RCC 7860 (cell line): ENCODE measurements at regions not wholly inside any gene's neighbourhood (a gene's known extent, or its start where the extent isn't known, plus 50 kb on each side); places are given as distances from the start of the nearest gene placed in this dataset.
A peak's percentile ranks its signal among the peaks of the same experiment; 100 is the strongest.

Experiments used
- DNase-seq: peaks from one replicate; pipeline ENCODE4 v3.0.0-alpha.2; 2015; ENCODE audit warnings: low spot score
- FAIRE-seq: peaks from 2 replicates; lab custom pipeline; 2012; peaks lifted over from hg19 to GRCh38; lab: Jason Lieb, UNC

- FAIRE-seq: no peak
- no peak for DNase-seq
These were observed 92.9 kb downstream of the TXNL1 start for GRCh38 chr18:56545464-56545863.

DNA sequence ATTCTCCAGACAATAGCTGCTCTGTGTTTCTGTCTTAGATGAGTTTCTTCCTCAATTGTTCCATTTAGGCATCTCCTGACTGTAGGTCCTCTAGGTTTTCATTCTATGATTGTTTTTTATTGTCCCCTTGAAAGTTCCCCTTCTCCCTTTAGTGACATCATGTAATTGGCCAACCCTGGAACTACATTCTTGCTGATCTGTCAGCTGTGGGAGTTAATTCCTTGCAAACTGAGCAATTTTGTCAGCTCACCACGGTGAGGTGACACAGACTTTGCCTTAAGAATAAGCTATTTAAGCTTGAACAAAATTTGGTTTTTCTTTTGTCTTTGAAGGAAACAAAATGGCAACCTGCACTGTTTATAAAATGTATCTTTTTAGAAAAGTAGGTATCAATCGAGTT, 95.9 kb downstream of the TXNL1 start:
- FAIRE-seq: no peak
- no peak for DNase-seq

DNA sequence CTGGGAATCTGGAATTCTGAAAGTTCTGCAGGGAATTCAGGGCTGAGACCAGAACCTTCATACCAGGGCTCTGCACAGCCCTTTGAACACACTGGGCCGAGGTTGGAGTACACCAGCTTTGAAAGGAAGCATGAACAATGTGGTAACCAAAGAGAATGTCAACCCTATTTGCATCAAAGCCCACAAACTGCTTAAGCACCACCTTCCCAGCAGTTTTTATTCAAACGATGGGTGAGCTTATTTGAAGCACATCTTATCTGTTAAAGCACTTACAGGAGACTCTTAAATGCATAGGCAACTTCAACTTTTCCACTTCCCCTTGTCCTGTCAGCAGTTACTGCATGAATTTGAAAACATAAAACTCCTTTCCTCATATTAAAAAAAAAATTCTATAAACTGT, 96.6 kb downstream of the TXNL1 start:
- FAIRE-seq (no peak), DNase-seq (no peak)

GRCh38 chr18:56541340-56541739, 97.1 kb downstream of the TXNL1 start:
- FAIRE-seq: no peak
- DNase-seq: no peak

GRCh38 chr18:56538746-56539145, 99.6 kb downstream of the TXNL1 start:
- no peak for FAIRE-seq
- no peak for DNase-seq

DNA sequence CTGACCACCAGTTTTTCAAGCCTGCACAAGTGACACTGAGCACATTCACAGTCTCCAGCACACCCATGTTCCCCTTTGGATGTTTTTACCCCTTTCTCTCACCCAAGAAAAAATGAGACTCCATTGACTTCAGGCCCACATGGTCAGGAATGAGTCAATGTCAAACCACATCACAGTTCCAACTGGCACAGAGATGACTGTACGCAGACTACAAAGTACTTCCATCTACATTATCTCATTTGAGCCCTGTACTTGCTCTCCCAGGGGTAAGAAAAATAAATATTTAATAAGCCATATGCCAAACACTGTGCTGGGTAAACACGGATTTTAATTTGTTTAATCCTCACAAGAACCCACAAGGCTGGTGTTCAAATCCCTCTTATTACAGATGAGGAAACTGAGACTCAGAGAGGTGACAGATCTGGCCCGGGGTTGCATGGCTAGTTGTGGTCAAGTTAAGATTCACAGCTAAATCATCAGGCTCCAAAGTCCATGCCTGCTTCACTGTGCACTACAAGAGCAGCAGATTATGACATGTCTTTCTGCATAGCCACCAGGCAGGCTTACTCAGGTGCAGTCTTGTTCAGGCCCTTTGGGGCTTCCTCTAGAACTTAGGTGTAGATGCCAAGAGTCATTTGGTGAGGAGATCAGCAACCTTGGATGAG, 106.1 kb downstream of the TXNL1 start:
- no peak for FAIRE-seq
- peak; percentile 48 for DNase-seq

GRCh38 chr18:56522816-56523215, 115.6 kb downstream of the TXNL1 start:
- FAIRE-seq (no peak), DNase-seq (no peak)

- FAIRE-seq (no peak), DNase-seq (no peak)
These were observed 117.1 kb downstream of the TXNL1 start for GRCh38 chr18:56521263-56521662.

DNA sequence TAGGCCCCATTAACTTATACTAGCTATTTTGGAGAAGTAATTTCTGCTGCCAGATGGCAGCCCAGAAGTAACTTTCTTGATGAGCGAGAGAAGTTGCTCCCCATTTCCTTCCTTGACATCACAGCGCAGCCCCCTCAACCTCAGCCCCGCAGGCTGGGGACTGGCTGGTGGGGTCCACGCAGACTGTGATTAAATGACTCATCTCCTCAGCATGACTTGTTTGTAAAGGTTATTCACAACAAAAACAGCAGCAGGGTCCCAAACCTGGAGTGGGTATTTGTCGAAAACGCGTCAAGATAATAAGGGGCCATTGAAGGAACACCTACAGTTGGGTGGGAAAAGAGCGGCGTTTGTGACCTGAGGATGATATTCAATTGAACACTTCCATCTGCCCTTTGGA, 120.6 kb downstream of the TXNL1 start:
- DNase-seq (no peak), FAIRE-seq (no peak)

DNA sequence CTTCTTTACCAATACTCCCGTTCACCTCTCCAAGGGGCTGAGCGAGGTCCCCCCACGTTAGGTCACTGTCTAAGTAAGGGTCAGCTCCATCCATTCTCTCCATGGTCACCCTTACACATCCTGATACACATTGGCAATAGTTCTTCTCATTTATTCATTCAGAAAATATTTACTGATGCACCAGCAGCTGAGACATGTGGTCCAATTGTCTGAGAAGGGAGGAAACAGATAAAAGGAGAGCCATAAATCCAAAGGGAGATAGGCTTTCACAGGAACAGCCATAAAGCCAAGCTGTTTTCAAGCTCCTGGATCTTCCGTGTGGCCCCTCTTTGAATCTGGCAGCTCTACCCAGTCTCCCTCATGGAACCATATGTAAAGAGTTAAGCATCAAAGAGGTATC, 121.2 kb downstream of the TXNL1 start:
- FAIRE-seq: no peak
- DNase-seq: no peak

- DNase-seq (no peak), FAIRE-seq (no peak)
These were observed 121.6 kb downstream of the TXNL1 start for GRCh38 chr18:56516789-56517188.

GRCh38 chr18:56515522-56515921, 122.9 kb downstream of the TXNL1 start:
- FAIRE-seq (no peak), DNase-seq (no peak)

DNA sequence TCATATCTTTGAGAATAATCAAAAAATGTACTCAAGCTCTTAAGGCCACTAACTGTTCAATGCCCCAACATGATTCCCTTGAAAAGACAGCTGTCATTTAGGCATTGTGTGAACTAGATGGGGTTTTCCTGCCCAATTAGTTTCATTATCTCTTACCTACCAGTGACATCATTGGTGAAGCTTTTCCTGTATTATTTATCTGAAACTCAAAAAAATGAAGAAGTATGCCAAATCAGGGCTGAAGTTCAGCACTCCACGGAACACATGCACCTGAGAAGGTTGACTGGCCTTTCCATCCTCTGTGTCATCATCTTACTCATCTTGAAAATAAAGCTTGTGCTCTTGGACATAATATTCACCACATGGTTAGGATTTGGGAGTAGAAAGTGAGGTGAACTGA, 126.4 kb downstream of the TXNL1 start:
- FAIRE-seq (no peak), DNase-seq (no peak)

DNA sequence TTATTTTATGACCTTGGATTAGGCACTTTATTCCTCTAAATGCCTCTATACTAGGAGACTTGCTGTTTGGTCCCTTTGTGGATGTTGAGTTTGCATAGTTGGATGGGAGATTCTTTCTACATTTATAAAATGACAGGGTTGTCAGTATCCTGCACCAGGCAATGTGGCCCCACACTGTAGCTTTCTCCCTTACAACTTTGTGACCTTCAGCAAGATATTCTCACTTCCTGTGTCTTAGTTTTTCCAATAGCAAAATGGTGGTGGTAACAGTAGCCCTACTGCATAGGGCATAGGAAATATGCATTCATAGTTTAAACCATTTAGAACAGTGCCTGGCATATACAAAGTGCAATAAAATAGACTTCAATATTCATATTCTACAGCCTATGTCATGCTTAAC, 128.3 kb downstream of the TXNL1 start:
- FAIRE-seq: no peak

GRCh38 chr18:56509656-56510055, 128.7 kb downstream of the TXNL1 start:
- FAIRE-seq (no peak), DNase-seq (no peak)

More for the DNA sequence above, 128.3 kb downstream of the TXNL1 start:
- DNase-seq: no peak

DNA sequence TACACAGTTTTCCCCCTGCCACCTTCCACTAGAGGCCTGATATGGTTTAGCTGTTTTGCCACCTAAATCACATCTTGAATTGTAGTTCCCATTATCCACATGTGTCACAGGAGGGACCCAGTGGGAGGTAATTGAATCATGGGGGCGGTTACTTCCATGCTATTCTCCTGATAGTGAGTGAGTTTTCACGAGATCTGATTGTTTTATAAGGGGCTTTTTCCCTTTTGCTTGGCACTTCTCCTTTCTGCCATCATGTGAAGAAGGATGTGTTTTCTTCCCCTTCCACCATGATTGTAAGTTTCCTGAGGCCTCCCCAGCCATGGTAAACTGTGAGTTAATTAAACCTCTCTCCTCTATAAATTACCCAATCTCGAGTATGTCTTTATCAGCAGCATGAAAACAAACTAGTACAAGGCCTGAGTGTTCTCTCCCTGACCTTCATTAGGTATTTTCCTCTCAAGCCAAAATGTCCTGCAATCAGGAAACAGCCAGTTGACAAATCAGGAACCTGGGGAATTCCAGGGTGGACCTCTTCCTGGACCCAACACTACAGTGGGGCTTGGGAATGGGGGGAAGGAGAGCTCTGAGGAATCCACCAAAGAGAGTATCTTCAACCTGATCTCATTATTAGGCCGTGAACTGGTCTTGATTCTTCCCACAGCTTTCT, 129.9 kb downstream of the TXNL1 start:
- no peak for DNase-seq
- FAIRE-seq: no peak

DNA sequence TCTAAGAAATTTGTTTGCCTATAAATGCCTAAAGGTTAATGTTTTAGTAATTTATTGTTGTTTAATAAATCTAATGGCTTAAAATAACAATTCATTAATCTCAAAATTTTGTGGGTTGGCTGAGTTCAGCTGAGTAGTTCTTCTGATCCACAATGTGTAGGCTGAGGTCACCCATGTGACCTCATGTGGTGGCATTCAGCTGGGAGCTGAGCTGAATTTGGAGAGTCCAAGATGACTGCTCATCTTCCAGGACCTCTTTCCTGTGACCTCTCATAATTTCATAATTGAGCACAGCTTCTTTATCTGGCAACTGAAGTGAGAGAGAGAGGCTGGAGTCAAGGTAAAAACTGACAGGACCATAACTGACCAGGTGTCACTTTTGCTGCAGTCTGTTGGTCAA, 132.4 kb downstream of the TXNL1 start:
- DNase-seq (no peak), FAIRE-seq (no peak)

DNA sequence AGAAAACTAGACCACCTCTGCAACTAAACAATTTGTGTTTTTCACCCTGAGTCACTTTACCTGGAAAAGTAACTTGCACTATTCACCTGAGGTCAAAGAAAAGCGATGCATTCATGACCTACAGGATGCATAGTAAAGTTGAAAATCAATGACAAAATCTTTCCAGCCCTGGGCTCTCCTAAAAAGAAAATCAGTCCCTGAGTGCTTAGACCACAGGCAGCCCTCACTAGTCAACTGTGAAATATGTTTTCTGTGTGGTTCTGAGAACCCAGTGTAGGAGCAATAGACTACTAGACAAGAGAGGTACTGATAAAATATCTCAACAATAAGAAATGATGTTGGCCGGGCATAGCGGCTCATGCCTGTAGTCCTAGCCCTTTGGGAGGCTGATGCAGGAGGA, 133.1 kb downstream of the TXNL1 start:
- DNase-seq (no peak), FAIRE-seq (no peak)

DNA sequence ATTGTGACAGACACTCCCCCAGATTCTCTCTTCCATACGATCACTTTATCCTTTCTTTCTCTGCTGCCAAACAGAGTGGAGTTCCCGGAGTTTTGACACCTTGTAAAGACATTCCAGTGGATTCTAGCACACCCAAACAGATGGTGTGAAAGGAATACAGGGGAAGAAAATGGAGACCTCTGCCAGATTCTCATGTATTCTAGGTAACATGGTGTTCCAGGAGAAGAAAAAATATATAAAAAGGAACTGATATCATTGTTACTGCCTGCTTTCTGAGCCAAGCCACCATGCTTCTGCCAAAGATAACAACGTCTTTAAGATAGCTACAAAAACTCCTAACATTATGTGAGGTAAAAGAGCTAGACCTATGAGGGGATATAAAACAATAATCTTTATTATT, 136.5 kb downstream of the TXNL1 start:
- FAIRE-seq: no peak

DNA sequence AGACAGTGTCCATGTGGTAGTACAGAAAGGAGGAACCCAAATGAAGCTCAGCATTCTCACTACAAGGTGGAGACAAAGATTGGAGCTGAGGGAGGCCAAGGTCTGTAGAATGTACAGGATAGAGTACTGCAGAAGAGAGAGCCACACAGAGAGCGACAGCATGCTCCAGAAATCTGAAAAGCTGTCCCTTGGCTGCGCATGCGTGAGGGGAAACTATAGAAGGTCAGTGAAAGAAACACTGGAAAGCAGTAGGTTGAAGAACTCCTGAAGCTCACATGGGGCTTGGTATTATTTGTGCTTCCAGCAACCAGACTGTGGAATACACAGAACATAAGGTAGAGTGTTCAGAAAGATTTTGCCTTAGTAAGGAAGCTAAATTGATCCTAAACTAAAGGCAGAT, 142.5 kb downstream of the TXNL1 start:
- no peak for DNase-seq
- no peak for FAIRE-seq

More for the DNA sequence above, 136.5 kb downstream of the TXNL1 start:
- no peak for DNase-seq

DNA sequence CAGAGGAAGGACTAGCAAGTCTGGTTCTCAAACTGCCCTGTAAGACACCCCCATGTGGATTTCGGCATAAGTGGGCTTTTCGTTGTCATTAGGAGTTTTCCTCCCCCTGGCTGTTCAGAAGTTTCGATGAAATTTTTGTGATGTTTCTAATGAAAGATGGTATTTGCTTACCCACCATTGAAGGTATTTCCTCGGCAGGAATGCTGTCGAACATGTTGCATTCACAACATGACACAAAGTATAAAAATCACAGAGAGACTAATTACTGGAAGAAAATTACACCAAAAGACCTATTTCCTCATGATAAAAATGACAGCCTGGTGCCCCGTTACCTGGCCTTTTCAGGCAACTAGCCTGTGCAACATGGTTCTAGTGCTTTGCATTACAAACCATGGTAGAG, 144.9 kb downstream of the TXNL1 start:
- FAIRE-seq: no peak
- no peak for DNase-seq

GRCh38 chr18:56492136-56492535, 146.3 kb downstream of the TXNL1 start:
- DNase-seq (no peak), FAIRE-seq (no peak)

- FAIRE-seq (no peak), DNase-seq (no peak)
These were observed 147.4 kb downstream of the TXNL1 start for GRCh38 chr18:56490942-56491341.
